Right lobe of liver (tissue), 6 donors: ENCODE measurements at regions not wholly inside any gene's neighbourhood (a gene's known extent, or its start where the extent isn't known, plus 50 kb on each side); places are given as distances from the start of the nearest gene placed in this dataset.
"Not testable (repeated sequence)": the region's sequence is repeated elsewhere in the genome, so short reads cannot be mapped to it uniquely, and the experiment has no call there.

ENCODE experiments used
- ATAC-seq, 4 donors: fragments of 200-7000 bp; cut with Tn5 transposase; one replicate each; pipeline ENCODE4 v1.9.1; 2020; ENCODE audit warnings: mild to moderate bottlenecking in 4 of 4, moderate library complexity in 4 of 4
- DNase-seq, 3 donors: peaks; one replicate each; pipeline ENCODE4 v3.0.0-alpha.2; 2020
- H3K27ac ChIP-seq, 3 donors: fragments of 200-600 bp; one replicate each; pipeline ENCODE4 v1.8.0; 2022
- H3K27me3 ChIP-seq, 2 donors: fragments of 200-600 bp; one replicate each; pipeline ENCODE4 v1.8.0; 2022
- H3K36me3 ChIP-seq, 4 donors: fragments of 200-600 bp; sonication (generic) in 1 of 4; one replicate each; pipeline versions ENCODE4 v1.5.1 to v1.8.0; 2017 to 2022; ENCODE audit warnings: control low read depth in 1 of 4
- H3K4me1 ChIP-seq, 4 donors: fragments of 200-600 bp; sonication (generic) in 1 of 4; one replicate each; pipeline versions ENCODE4 v1.5.1 to v1.8.0; 2017 to 2022; ENCODE audit warnings: control low read depth in 1 of 4
- H3K4me3 ChIP-seq, 3 donors: fragments of 200-600 bp; one replicate each; pipeline ENCODE4 v1.8.0; 2022
- H3K9me3 ChIP-seq, 4 donors: fragments of 200-600 bp; sonication (generic) in 1 of 4; one replicate each; pipeline versions ENCODE4 v1.5.1 to v1.8.0; 2017 to 2022; ENCODE audit warnings: control low read depth in 1 of 4
- POLR2A ChIP-seq: fragments of 450-650 bp; IDR thresholded peaks from one replicate; pipeline ENCODE4 v1.6.1; 2017; ENCODE audit warnings: antibody characterized with exemption, mild to moderate bottlenecking
- WGBS: methylation state at CpG from one replicate; pipeline ENCODE4 v1.1.6; 2018; ENCODE audit warnings: low coverage, low lambda C conversion rate; ENCODE audit not compliant: insufficient coverage; ENCODE audit errors: missing lambda C conversion rate; 5-methylcytosine and 5-hydroxymethylcytosine counted together
- intact Hi-C, 2 donors: fragments of 100-400 bp; cut with DNase I; formaldehyde crosslinking; loops; one replicate each; pipeline versions ENCODE4 v1.11.2 to v1.14.1; 2022
- TF ChIP-seq, protein P1 (sequence below), 4 donors: fragments of 200-600 bp in 3 of 4; fragments of 450-650 bp in 1 of 4; IDR thresholded peaks; one replicate each; pipeline versions ENCODE4 v1.5.1 to v1.8.0; 2016 to 2022; ENCODE audit warnings: antibody characterized with exemption in 4 of 4, mild to moderate bottlenecking in 2 of 4
- donor health status: DM: no; HTN: yes; CAD: no.
- donor health status: DM: no; HTN: no; CAD: no.
- donor health status: DM: no; HTN: no; CAD: no.
- donor health status: DM: no; HTN: yes; CAD: no.
- donor health status: DM: no; HTN: yes; CAD: no.

DNA sequence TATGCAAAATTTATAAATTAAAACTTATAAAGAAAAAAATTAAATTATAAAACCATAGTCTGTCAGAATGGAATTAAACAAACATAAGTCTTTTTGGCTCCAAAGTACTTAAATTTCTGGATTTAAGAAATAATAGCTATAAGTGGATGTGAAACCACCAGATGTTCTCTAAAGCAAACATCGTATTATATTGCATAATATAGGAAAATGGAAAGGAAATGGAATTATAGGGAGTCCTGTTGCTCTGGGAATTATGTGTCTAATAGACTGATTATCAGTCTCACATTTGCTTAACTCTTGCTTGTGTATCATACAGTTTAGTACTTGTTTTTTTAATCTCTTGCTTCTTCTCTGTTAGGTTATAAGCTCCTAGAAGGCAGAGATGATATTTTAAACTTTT is 819.2 kb downstream of the RAPGEF2 start:
- TF ChIP-seq POLR2A, result no peak
- TF ChIP-seq, protein P1, sequence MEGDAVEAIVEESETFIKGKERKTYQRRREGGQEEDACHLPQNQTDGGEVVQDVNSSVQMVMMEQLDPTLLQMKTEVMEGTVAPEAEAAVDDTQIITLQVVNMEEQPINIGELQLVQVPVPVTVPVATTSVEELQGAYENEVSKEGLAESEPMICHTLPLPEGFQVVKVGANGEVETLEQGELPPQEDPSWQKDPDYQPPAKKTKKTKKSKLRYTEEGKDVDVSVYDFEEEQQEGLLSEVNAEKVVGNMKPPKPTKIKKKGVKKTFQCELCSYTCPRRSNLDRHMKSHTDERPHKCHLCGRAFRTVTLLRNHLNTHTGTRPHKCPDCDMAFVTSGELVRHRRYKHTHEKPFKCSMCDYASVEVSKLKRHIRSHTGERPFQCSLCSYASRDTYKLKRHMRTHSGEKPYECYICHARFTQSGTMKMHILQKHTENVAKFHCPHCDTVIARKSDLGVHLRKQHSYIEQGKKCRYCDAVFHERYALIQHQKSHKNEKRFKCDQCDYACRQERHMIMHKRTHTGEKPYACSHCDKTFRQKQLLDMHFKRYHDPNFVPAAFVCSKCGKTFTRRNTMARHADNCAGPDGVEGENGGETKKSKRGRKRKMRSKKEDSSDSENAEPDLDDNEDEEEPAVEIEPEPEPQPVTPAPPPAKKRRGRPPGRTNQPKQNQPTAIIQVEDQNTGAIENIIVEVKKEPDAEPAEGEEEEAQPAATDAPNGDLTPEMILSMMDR (IDR thresholded peaks at IDR 0.05), result no peak
- Histone ChIP-seq H3K9me3 (no peaks in the 10 kb centered on the region), H3K4me3 (no peak overlapping the region), H3K27ac (no peak overlapping the region), H3K4me1 (no peaks in the 10 kb centered on the region), H3K27me3 (no peaks in the 10 kb centered on the region), H3K36me3 (no peaks in the 10 kb centered on the region)
- WGBS, result 35% methylated on average over 1 of the region's 1 CpG
- no peak for DNase-seq
- intact Hi-C loops, result no loop called here
- ATAC-seq, result no peak

DNA sequence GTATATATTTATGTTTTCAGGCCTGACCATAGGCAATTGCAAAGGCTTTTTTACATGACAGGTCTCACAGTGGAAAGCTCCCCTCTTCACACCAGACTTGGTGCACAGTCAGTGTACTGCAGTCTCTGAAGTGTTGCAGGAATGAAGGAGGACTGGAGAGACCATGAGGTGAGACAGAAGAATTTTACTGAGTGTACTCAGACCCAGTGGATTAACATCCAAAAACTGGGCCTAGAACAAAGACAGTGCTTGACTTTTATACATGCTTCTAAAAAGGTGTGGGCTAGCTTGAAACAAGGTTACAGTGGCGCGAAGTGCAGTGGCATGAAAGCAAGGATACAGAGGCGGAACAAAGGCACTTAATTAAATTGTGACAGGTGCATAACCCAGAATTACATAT is 822.9 kb downstream of the RAPGEF2 start:
- H3K9me3 ChIP-seq, result no peaks in the 10 kb centered on the region
- H3K27ac ChIP-seq, result no peak overlapping the region
- H3K36me3 ChIP-seq, result no peaks in the 10 kb centered on the region
- H3K27me3 ChIP-seq, result no peaks in the 10 kb centered on the region
- ATAC-seq (no peak), DNase-seq (no peak)
- 82% methylated on average over 3 of the region's 3 CpGs for WGBS
- TF ChIP-seq, protein P1 (IDR thresholded peaks at IDR 0.05), result no peak
- no peak for TF ChIP-seq POLR2A
- intact Hi-C loops, result no loop called here
- no peak overlapping the region for H3K4me3 ChIP-seq
- H3K4me1 ChIP-seq, result no peaks in the 10 kb centered on the region

DNA sequence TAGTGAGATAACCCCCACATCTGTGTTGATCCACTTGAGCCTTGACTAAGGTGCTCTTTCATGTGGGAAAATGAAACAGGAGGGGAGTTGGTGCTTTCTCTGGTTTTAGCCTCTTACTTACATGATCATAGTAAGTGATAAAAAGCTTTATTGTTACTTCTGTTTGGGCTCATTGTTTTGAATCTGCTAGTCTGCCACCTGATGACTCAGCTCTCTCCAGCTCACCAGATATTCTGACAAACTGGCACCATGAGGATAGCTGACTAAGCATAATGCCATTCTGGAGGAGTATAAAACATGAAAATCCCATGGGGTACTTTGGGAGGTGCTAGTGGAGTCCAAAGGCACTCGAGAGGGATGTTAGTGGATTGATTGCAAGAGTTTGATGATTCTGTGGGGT is 824.0 kb downstream of the RAPGEF2 start:
- ATAC-seq, result no peak
- no peak for TF ChIP-seq POLR2A
- TF ChIP-seq, protein P1 (IDR thresholded peaks at IDR 0.05), result no peak
- DNase-seq, result no peak
- no peak overlapping the region for H3K4me3 ChIP-seq
- WGBS, result 29% methylated on average over 1 of the region's 1 CpG
- no peaks in the 10 kb centered on the region for H3K27me3 ChIP-seq
- no peak overlapping the region for H3K27ac ChIP-seq
- no peaks in the 10 kb centered on the region for H3K9me3 ChIP-seq
- H3K4me1 ChIP-seq, result no peaks in the 10 kb centered on the region
- H3K36me3 ChIP-seq, result no peaks in the 10 kb centered on the region
- intact Hi-C loops, result no loop called here

DNA sequence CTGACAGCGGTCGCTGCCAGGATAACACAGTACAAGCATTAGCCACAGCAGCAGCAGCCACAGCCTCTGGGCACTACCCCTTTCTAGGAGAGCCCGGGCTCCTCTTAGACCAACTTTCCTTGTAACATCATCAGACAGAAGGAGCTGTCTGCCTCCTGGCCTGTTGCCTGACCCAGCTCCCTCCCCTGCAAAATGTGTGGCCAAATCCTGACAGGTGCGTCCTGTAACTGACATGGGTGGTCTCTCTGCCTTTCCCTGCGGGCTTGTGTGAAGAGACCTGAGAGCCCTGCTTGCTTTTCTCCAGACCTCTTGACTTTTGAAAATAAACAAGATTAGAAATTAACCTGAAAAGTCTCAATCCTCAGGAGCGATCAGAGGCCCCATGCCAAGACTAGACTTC is 824.9 kb downstream of the RAPGEF2 start:
- H3K4me1 ChIP-seq, result no peaks in the 10 kb centered on the region
- no peak overlapping the region for H3K4me3 ChIP-seq
- no peaks in the 10 kb centered on the region for H3K27me3 ChIP-seq
- H3K27ac ChIP-seq, result no peak overlapping the region
- H3K36me3 ChIP-seq, result no peaks in the 10 kb centered on the region
- no peak for DNase-seq
- intact Hi-C loops, result no loop called here
- WGBS, result 68% methylated on average over 5 of the region's 6 CpGs
- no peak for TF ChIP-seq POLR2A
- TF ChIP-seq, protein P1 (IDR thresholded peaks at IDR 0.05), result no peak
- ATAC-seq, result no peak
- H3K9me3 ChIP-seq, result no peaks in the 10 kb centered on the region

DNA sequence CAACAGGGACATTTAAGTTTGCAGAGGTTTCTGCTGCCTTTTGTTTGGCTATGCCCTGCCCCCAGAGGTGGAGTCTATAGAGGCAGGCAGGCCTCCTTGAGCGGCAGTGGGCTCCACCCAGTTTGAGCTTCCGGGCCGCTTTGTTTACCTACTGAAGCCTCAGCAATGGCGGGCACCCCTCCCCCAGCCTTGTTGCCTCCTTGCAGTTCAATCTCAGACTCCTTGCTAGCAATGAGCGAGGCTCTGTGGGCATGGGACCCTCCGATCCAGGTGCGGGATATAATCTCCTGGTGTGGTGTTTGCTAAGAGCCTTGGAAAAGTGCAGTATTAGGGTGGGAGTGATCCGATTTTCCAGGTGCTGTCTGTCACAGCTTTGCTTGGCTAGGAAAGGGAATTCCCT is 831.7 kb downstream of the RAPGEF2 start:
- H3K4me3 ChIP-seq, DNase-seq, ATAC-seq, H3K9me3 ChIP-seq, H3K36me3 ChIP-seq, intact Hi-C loops, H3K4me1 ChIP-seq, H3K27ac ChIP-seq, H3K27me3 ChIP-seq: not testable (repeated sequence)
- 73% methylated on average over 3 of the region's 8 CpGs for WGBS
